C4-2B (cell line): ENCODE measurements at regions not wholly inside any gene's neighbourhood (a gene's known extent, or its start where the extent isn't known, plus 50 kb on each side); places are given as distances from the start of the nearest gene placed in this dataset.

Experiments used
- ZFX ChIP-seq: fragments of 450-650 bp; IDR thresholded peaks from 2 replicates; pipeline ENCODE4 v1.6.1; 2017
- TF ChIP-seq, protein P1 (sequence below): fragments of 450-650 bp; conservative IDR thresholded peaks from 2 replicates; pipeline ENCODE4 v1.5.1; 2017; ENCODE audit warnings: mild to moderate bottlenecking

DNA sequence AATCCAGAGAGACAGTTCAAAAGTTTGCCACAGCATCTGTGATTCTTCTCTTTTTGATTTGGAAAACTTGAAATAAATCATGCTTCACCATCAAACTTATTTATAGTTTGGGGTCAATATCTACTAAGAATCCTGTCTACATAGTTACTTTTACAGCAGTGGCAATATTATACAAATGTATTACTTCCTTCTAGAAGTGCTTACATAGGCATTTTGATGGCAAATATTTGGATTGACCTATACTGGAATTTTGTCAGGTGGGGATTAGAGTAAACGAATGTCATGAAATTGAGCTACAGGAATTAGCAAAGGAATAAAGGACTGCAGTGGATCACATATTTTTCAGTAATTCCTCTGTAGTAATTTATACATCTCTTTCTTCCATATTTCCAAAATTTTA is 1885.5 kb upstream of the ADGRL3 start:
- TF ChIP-seq, protein P1, sequence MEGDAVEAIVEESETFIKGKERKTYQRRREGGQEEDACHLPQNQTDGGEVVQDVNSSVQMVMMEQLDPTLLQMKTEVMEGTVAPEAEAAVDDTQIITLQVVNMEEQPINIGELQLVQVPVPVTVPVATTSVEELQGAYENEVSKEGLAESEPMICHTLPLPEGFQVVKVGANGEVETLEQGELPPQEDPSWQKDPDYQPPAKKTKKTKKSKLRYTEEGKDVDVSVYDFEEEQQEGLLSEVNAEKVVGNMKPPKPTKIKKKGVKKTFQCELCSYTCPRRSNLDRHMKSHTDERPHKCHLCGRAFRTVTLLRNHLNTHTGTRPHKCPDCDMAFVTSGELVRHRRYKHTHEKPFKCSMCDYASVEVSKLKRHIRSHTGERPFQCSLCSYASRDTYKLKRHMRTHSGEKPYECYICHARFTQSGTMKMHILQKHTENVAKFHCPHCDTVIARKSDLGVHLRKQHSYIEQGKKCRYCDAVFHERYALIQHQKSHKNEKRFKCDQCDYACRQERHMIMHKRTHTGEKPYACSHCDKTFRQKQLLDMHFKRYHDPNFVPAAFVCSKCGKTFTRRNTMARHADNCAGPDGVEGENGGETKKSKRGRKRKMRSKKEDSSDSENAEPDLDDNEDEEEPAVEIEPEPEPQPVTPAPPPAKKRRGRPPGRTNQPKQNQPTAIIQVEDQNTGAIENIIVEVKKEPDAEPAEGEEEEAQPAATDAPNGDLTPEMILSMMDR = no peak
- TF ChIP-seq ZFX = no peak
